Mesenchymal stem cell (in vitro differentiated cells and primary cell): ENCODE measurements at regions not wholly inside any gene's neighbourhood (a gene's known extent, or its start where the extent isn't known, plus 50 kb on each side); places are given as distances from the start of the nearest gene placed in this dataset.

Experiments used
- DNase-seq: peaks from one replicate; pipeline ENCODE4 v3.0.0-alpha.2; 2013
- H2AFZ ChIP-seq: one replicate; pipeline ENCODE4 v1.6.1; 2013; ENCODE audit warnings: low read depth, mild to moderate bottlenecking, control low read depth, inconsistent platforms, low read length, moderate library complexity
- H2AK5ac ChIP-seq: 2 replicates; pipeline ENCODE4 v1.6.1; 2013; ENCODE audit warnings: low read length, moderate library complexity, mild to moderate bottlenecking, inconsistent platforms; ENCODE audit not compliant: severe bottlenecking
- H2BK120ac ChIP-seq: one replicate; pipeline ENCODE4 v1.6.1; 2013; ENCODE audit warnings: low read depth, mild to moderate bottlenecking, inconsistent platforms, low read length, moderate library complexity
- H2BK12ac ChIP-seq, 2 experiments: one replicate each; pipeline ENCODE4 v1.6.1; 2013; ENCODE audit warnings: inconsistent platforms in 2 of 2, low read length in 2 of 2, mild to moderate bottlenecking in 2 of 2, moderate library complexity in 2 of 2, control low read depth in 1 of 2
- H2BK15ac ChIP-seq: one replicate; pipeline ENCODE4 v1.6.1; 2013; ENCODE audit warnings: mild to moderate bottlenecking, low read depth, inconsistent platforms; ENCODE audit not compliant: poor library complexity, severe bottlenecking
- H2BK5ac ChIP-seq: 2 replicates; pipeline ENCODE4 v1.6.1; 2013; ENCODE audit warnings: low read depth, mild to moderate bottlenecking, low read length, control low read depth, inconsistent platforms; ENCODE audit not compliant: poor library complexity, severe bottlenecking
- H3K14ac ChIP-seq, 2 experiments: one replicate each; pipeline ENCODE4 v1.6.1; 2013; ENCODE audit warnings: inconsistent platforms in 2 of 2, low read length in 2 of 2, control low read depth in 1 of 2, mild to moderate bottlenecking in 1 of 2, moderate library complexity in 1 of 2
- H3K18ac ChIP-seq, 2 experiments: one replicate each; pipeline ENCODE4 v1.6.1; 2013; ENCODE audit warnings: inconsistent platforms in 2 of 2, low read length in 2 of 2, control low read depth in 1 of 2, low read depth in 1 of 2, mild to moderate bottlenecking in 1 of 2
- H3K23ac ChIP-seq, 2 experiments: one replicate each; pipeline ENCODE4 v1.6.1; 2013; ENCODE audit warnings: inconsistent platforms in 2 of 2, low read length in 2 of 2, mild to moderate bottlenecking in 2 of 2, moderate library complexity in 2 of 2, control low read depth in 1 of 2
- H3K27ac ChIP-seq: 2 replicates; pipeline ENCODE4 v1.5.1; 2013; ENCODE audit warnings: mild to moderate bottlenecking, moderate library complexity, low read length, control low read depth, inconsistent platforms; ENCODE audit not compliant: poor library complexity, severe bottlenecking
- H3K27me3 ChIP-seq, 2 experiments: 2 replicates each; pipeline versions ENCODE4 v1.6.1 to v1.7.0; 2013; ENCODE audit warnings: low read length in 2 of 2, mild to moderate bottlenecking in 2 of 2, moderate library complexity in 2 of 2, control low read depth in 1 of 2, inconsistent platforms in 1 of 2; ENCODE audit not compliant: control insufficient read depth in 1 of 2, insufficient read depth in 1 of 2
- H3K36me3 ChIP-seq, 2 experiments: 2 replicates each; pipeline versions ENCODE4 v1.6.1 to v1.7.0; 2013; ENCODE audit warnings: low read length in 2 of 2, control low read depth in 1 of 2, inconsistent platforms in 1 of 2, low read depth in 1 of 2, mild to moderate bottlenecking in 1 of 2; ENCODE audit not compliant: insufficient read depth in 2 of 2, control insufficient read depth in 1 of 2
- H3K4ac ChIP-seq, 2 experiments: one replicate each; pipeline ENCODE4 v1.6.1; 2013; ENCODE audit warnings: inconsistent platforms in 2 of 2, low read length in 2 of 2, mild to moderate bottlenecking in 2 of 2, moderate library complexity in 2 of 2, control low read depth in 1 of 2, low read depth in 1 of 2
- H3K4me1 ChIP-seq: 2 replicates; pipeline ENCODE4 v1.6.1; 2013; ENCODE audit warnings: low read depth, low read length, control low read depth; ENCODE audit not compliant: control insufficient read depth, insufficient read depth
- H3K4me2 ChIP-seq: 2 replicates; pipeline ENCODE4 v1.6.1; 2013; ENCODE audit warnings: low read length, mild to moderate bottlenecking, inconsistent platforms; ENCODE audit not compliant: poor library complexity, severe bottlenecking
- H3K4me3 ChIP-seq, 2 experiments: 2 replicates each; pipeline versions ENCODE4 v1.5.1 to v1.7.0; 2013; ENCODE audit warnings: low read length in 2 of 2, mild to moderate bottlenecking in 2 of 2, control low read depth in 1 of 2, low read depth in 1 of 2; ENCODE audit not compliant: insufficient read depth in 1 of 2
- H3K79me1 ChIP-seq: replicated peaks from 2 replicates; pipeline ENCODE4 v1.6.1; 2013; ENCODE audit warnings: mild to moderate bottlenecking, control low read depth, low read length, inconsistent platforms; ENCODE audit not compliant: poor library complexity, severe bottlenecking
- H3K9ac ChIP-seq: 2 replicates; pipeline ENCODE4 v1.7.0; 2013; ENCODE audit warnings: mild to moderate bottlenecking, low read length, moderate library complexity
- H3K9me3 ChIP-seq: 2 replicates; pipeline ENCODE4 v1.7.0; 2013; ENCODE audit warnings: mild to moderate bottlenecking, low read length; ENCODE audit not compliant: control insufficient read depth
- H4K8ac ChIP-seq: one replicate; pipeline ENCODE4 v1.6.1; 2013; ENCODE audit warnings: inconsistent platforms, mild to moderate bottlenecking, low read length, moderate library complexity
- H4K91ac ChIP-seq: one replicate; pipeline ENCODE4 v1.6.1; 2013; ENCODE audit warnings: mild to moderate bottlenecking, low read length, inconsistent platforms
- WGBS: methylation state at CpG from one replicate; pipeline ENCODE4 v1.1.7; 2013; ENCODE audit warnings: mixed read lengths; 5-methylcytosine and 5-hydroxymethylcytosine counted together

DNA sequence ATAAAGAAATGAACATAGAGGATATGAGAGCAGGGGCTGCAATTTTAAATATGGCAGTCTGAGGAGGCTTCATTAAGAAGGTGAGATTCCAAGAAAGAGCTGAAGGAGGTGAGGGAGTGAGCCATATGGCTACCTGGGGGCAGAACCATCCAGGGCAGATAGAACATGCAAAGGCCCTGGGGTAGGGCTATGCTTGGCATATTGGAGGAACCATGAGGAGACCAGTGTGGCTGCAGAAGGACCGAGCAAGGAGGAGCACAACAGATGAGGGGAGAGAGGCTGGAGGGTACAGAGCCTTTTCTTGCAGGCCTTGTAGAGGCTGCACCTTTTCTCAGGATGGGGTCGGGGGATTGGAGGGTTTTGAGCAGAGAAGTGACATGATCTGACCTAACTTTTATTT is 69.5 kb upstream of the GATA6 start:
- H2BK5ac ChIP-seq = no peak overlapping the region
- no peak overlapping the region for H2AK5ac ChIP-seq
- no peak overlapping the region for H3K4me2 ChIP-seq
- no peaks in the 10 kb centered on the region for H3K4me1 ChIP-seq
- no peak overlapping the region for H3K4ac ChIP-seq
- H3K9me3 ChIP-seq = no peaks in the 10 kb centered on the region
- no peak overlapping the region for H2AFZ ChIP-seq
- no peak for DNase-seq
- WGBS = 65% methylated on average over 1 of the region's 2 CpGs
- H2BK120ac ChIP-seq = no peak overlapping the region
- H4K8ac ChIP-seq = no peak overlapping the region
- H4K91ac ChIP-seq = no peak overlapping the region
- H3K27me3 ChIP-seq = peaks cover 27 to 36% of the 10 kb centered on the region in 2 experiments
- no peak overlapping the region for H3K18ac ChIP-seq
- H3K36me3 ChIP-seq = no peaks in the 10 kb centered on the region
- no peak overlapping the region for H2BK12ac ChIP-seq
- H3K9ac ChIP-seq = no peak overlapping the region
- no peaks in the 10 kb centered on the region for H3K79me1 ChIP-seq
- peak overlapping the region in 1 of 2 experiments; percentile 39 for H3K14ac ChIP-seq
- H3K27ac ChIP-seq = no peak overlapping the region
- H3K23ac ChIP-seq = no peak overlapping the region
- no peak overlapping the region for H2BK15ac ChIP-seq
- H3K4me3 ChIP-seq = no peak overlapping the region

DNA sequence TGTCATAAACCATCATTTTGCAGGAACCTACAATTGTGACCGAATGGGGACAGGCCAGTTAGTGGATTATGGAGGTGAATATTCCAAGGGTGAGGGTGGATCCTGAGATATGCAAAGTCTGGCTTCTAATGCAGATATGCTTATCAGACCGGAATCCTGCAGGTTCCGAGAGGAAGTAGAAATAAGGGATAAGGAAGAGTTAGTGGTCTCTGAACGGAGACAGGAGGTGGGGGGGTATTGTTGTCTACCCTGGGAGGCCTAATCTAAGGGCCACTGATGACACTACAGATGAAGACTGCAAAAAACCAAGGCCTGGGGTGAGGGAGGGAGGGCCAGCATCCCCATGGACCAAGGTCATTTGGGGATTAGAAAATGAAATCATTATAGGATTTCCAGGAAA is 67.7 kb upstream of the GATA6 start:
- H3K27me3 ChIP-seq = peaks cover 16 to 29% of the 10 kb centered on the region in 2 experiments

DNA sequence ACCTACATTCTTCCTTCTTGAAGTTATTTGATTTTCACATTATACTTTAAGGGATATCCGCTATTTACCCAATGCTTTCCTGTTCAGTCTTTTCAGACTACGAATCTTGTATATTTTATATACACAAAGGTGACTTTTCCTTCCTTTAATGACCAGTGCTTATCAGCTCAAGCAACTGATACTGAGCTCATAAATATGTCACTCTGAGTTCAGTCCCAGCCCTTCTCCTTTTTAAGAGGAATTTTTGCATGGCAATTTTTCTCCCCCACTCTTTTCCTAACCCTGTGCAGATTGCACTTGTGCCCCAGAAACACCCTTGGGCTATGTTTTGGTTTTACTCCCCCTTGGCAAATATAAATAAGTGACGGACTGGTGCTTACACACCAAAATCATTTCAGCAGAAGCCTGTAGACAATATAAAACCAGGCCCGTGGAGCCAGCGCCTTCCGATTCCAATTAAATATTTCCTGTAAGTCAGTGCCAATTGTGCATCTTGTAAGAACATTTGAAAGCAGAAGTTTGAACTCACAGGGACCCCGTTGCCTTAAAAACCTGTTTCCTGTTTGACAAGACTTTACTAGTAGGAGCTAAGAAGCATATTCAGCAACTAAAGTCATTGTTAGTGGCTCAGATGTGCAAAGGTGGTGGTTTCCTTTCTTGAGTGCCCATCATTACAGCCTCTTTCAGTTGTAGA is 66.3 kb upstream of the GATA6 start:
- Histone ChIP-seq H3K18ac (no peak overlapping the region), H3K79me1 (no peaks in the 10 kb centered on the region), H3K4me1 (no peaks in the 10 kb centered on the region), H4K91ac (no peak overlapping the region), H2BK15ac (no peak overlapping the region), H2BK12ac (no peak overlapping the region), H3K23ac (no peak overlapping the region), H3K4me2 (no peak overlapping the region), H2AFZ (no peak overlapping the region), H2AK5ac (no peak overlapping the region), H3K27ac (no peak overlapping the region), H2BK5ac (no peak overlapping the region), H4K8ac (no peak overlapping the region), H3K9ac (no peak overlapping the region), H3K9me3 (no peaks in the 10 kb centered on the region), H3K4me3 (no peak overlapping the region), H3K27me3 (peaks cover 11 to 25% of the 10 kb centered on the region in 2 experiments), H3K36me3 (no peaks in the 10 kb centered on the region), H3K4ac (no peak overlapping the region), H2BK120ac (no peak overlapping the region), H3K14ac (no peak overlapping the region)
- WGBS = 65% methylated on average over 7 of the region's 7 CpGs
- DNase-seq = no peak

More for the DNA sequence above, 67.7 kb upstream of the GATA6 start:
- H4K91ac ChIP-seq = no peak overlapping the region
- WGBS = 67% methylated on average over 4 of the region's 4 CpGs
- no peaks in the 10 kb centered on the region for H3K9me3 ChIP-seq
- no peak overlapping the region for H2BK15ac ChIP-seq
- no peak overlapping the region for H3K14ac ChIP-seq
- no peak overlapping the region for H2BK12ac ChIP-seq
- H2BK5ac ChIP-seq = no peak overlapping the region
- no peak overlapping the region for H4K8ac ChIP-seq
- H3K79me1 ChIP-seq = no peaks in the 10 kb centered on the region
- no peak overlapping the region for H3K23ac ChIP-seq
- H2AFZ ChIP-seq = no peak overlapping the region
- H3K27ac ChIP-seq = no peak overlapping the region
- H3K4me2 ChIP-seq = no peak overlapping the region
- no peak overlapping the region for H2BK120ac ChIP-seq
- H3K36me3 ChIP-seq = no peaks in the 10 kb centered on the region
- no peak overlapping the region for H2AK5ac ChIP-seq
- no peak overlapping the region for H3K4me3 ChIP-seq
- H3K4ac ChIP-seq = no peak overlapping the region
- H3K4me1 ChIP-seq = no peaks in the 10 kb centered on the region
- H3K18ac ChIP-seq = no peak overlapping the region
- H3K9ac ChIP-seq = no peak overlapping the region
- no peak for DNase-seq

- no peak overlapping the region for H4K91ac ChIP-seq
- H3K4me3 ChIP-seq = no peak overlapping the region
- peaks cover 11 to 25% of the 10 kb centered on the region in 2 experiments for H3K27me3 ChIP-seq
- H3K4ac ChIP-seq = no peak overlapping the region
- H2AK5ac ChIP-seq = no peak overlapping the region
- H3K4me2 ChIP-seq = no peak overlapping the region
- H3K14ac ChIP-seq = no peak overlapping the region
- H4K8ac ChIP-seq = no peak overlapping the region
- H3K27ac ChIP-seq = no peak overlapping the region
- no peak overlapping the region for H2BK120ac ChIP-seq
- no peak overlapping the region for H2AFZ ChIP-seq
- 90% methylated on average over 6 of the region's 6 CpGs for whole genome bisulfite sequencing
- no peak overlapping the region for H3K9ac ChIP-seq
- H3K79me1 ChIP-seq = no peaks in the 10 kb centered on the region
- no peak overlapping the region for H2BK5ac ChIP-seq
- no peak overlapping the region for H3K23ac ChIP-seq
- H3K4me1 ChIP-seq = no peaks in the 10 kb centered on the region
- no peaks in the 10 kb centered on the region for H3K36me3 ChIP-seq
- H3K18ac ChIP-seq = no peak overlapping the region
- H2BK15ac ChIP-seq = no peak overlapping the region
- no peaks in the 10 kb centered on the region for H3K9me3 ChIP-seq
- DNase-seq = no peak
- no peak overlapping the region for H2BK12ac ChIP-seq
These were observed 65.8 kb upstream of the GATA6 start for GRCh38 chr18:22103647-22104031.
